GM23338 (cell line): ENCODE measurements at regions not wholly inside any gene's neighbourhood (a gene's known extent, or its start where the extent isn't known, plus 50 kb on each side); places are given as distances from the start of the nearest gene placed in this dataset.

Experiments used
- ATAC-seq: fragments of 200-7000 bp; cut with Tn5 transposase; 3 replicates; pipeline ENCODE4 v1.9.1; 2020
- DNase-seq: peaks from one replicate; pipeline ENCODE4 v3.0.0-alpha.2; 2015; ENCODE audit warnings: low spot score
- H2AFZ ChIP-seq: fragments of 200-600 bp; sonication (generic); 2 replicates; pipeline ENCODE4 v1.8.0; 2016; ENCODE audit warnings: antibody characterized with exemption, mild to moderate bottlenecking, moderate library complexity
- H3F3A ChIP-seq: fragments of 200-600 bp; sonication (generic); replicated peaks from 2 replicates; pipeline ENCODE4 v1.8.0; 2017; ENCODE audit warnings: antibody characterized with exemption, mixed run types, low read depth
- H3K27ac ChIP-seq: fragments of 200-600 bp; sonication (generic); 2 replicates; pipeline ENCODE4 v1.6.1; 2016; ENCODE audit warnings: low read depth
- H3K27me3 ChIP-seq: fragments of 200-600 bp; sonication (generic); 2 replicates; pipeline ENCODE4 v1.8.0; 2016; ENCODE audit warnings: mild to moderate bottlenecking, mixed run types, moderate library complexity; ENCODE audit not compliant: insufficient read depth
- H3K36me3 ChIP-seq: fragments of 200-600 bp; sonication (generic); 2 replicates; pipeline ENCODE4 v1.8.0; 2016; ENCODE audit warnings: mild to moderate bottlenecking; ENCODE audit not compliant: insufficient read depth
- H3K4me1 ChIP-seq: fragments of 200-600 bp; sonication (generic); 2 replicates; pipeline ENCODE4 v1.8.0; 2016; ENCODE audit warnings: mild to moderate bottlenecking, moderate library complexity; ENCODE audit not compliant: insufficient read depth
- H3K4me2 ChIP-seq: fragments of 200-600 bp; sonication (generic); 2 replicates; pipeline ENCODE4 v1.7.1; 2017; ENCODE audit warnings: mixed run types
- H3K4me3 ChIP-seq: fragments of 200-600 bp; sonication (generic); 2 replicates; pipeline ENCODE4 v1.6.1; 2016; ENCODE audit warnings: mixed run types
- H3K79me2 ChIP-seq: fragments of 200-600 bp; sonication (generic); replicated peaks from 2 replicates; pipeline ENCODE4 v1.8.0; 2017; ENCODE audit warnings: mild to moderate bottlenecking; ENCODE audit not compliant: insufficient read depth
- H3K9me2 ChIP-seq: fragments of 200-600 bp; sonication (generic); 2 replicates; pipeline ENCODE4 v1.8.0; 2017; ENCODE audit not compliant: insufficient read depth
- H4K20me1 ChIP-seq: fragments of 200-600 bp; sonication (generic); replicated peaks from 2 replicates; pipeline ENCODE4 v1.8.0; 2017; ENCODE audit warnings: mild to moderate bottlenecking; ENCODE audit not compliant: insufficient read depth
- H3K27ac Mint-ChIP-seq: 2 replicates; pipeline ENCODE4 v1.8.0; 2020; ENCODE audit warnings: inconsistent platforms, mild to moderate bottlenecking, moderate library complexity, mixed read lengths
- H3K27me3 Mint-ChIP-seq: 3 replicates; pipeline ENCODE4 v1.8.0; 2022; ENCODE audit warnings: low read depth, mild to moderate bottlenecking, moderate library complexity, mixed read lengths, inconsistent platforms; ENCODE audit not compliant: insufficient read depth, poor library complexity
- H3K36me3 Mint-ChIP-seq: 3 replicates; pipeline ENCODE4 v1.8.0; 2021; ENCODE audit warnings: low read depth, mild to moderate bottlenecking, inconsistent platforms, moderate library complexity, mixed read lengths
- H3K4me1 Mint-ChIP-seq: 3 replicates; pipeline ENCODE4 v1.8.0; 2020; ENCODE audit warnings: mild to moderate bottlenecking, inconsistent platforms, mixed read lengths
- H3K4me3 Mint-ChIP-seq: 3 replicates; pipeline ENCODE4 v1.8.0; 2021; ENCODE audit warnings: moderate library complexity, mild to moderate bottlenecking, inconsistent platforms, mixed read lengths
- H3K9me3 Mint-ChIP-seq: 3 replicates; pipeline ENCODE4 v1.8.0; 2020; ENCODE audit warnings: moderate library complexity, mild to moderate bottlenecking, inconsistent platforms, mixed read lengths
- CREB1 ChIP-seq: fragments of 250-450 bp; sonication (Bioruptor Pico); IDR thresholded peaks from 2 replicates; pipeline ENCODE4 v1.5.0; 2020; ENCODE audit warnings: low read depth, mild to moderate bottlenecking, moderate library complexity
- EZH2 ChIP-seq: fragments of 200-600 bp; sonication (generic); IDR thresholded peaks from one replicate; pipeline ENCODE4 v1.8.0; 2017; ENCODE audit warnings: antibody characterized with exemption, mild to moderate bottlenecking, low read depth; ENCODE audit not compliant: unreplicated experiment
- EZH2phosphoT487 ChIP-seq: fragments of 200-600 bp; sonication (generic); IDR thresholded peaks from one replicate; pipeline ENCODE4 v1.8.1; 2018; ENCODE audit warnings: antibody characterized with exemption; ENCODE audit not compliant: unreplicated experiment
- JUNB ChIP-seq: IDR thresholded peaks from one replicate; pipeline ENCODE4 v1.6.1; 2016; ENCODE audit warnings: antibody characterized with exemption; ENCODE audit not compliant: unreplicated experiment
- NANOG ChIP-seq: IDR thresholded peaks from 2 replicates; pipeline ENCODE4 v1.6.1; 2016; ENCODE audit warnings: antibody characterized with exemption, borderline replicate concordance
- POLR2AphosphoS5 ChIP-seq: IDR thresholded peaks from 2 replicates; pipeline ENCODE4 v1.6.1; 2016; ENCODE audit warnings: antibody characterized with exemption, low read depth
- STAT1 ChIP-seq: IDR thresholded peaks from one replicate; pipeline ENCODE4 v1.6.1; 2016; ENCODE audit warnings: antibody characterized with exemption; ENCODE audit not compliant: unreplicated experiment
- ZNF114 ChIP-seq: fragments of 250-450 bp; sonication (Bioruptor Pico); IDR thresholded peaks from 2 replicates; pipeline ENCODE4 v1.5.0; 2020; ENCODE audit warnings: mild to moderate bottlenecking, moderate library complexity
- ZNF331 ChIP-seq: fragments of 250-450 bp; sonication (Bioruptor Pico); IDR thresholded peaks from 2 replicates; pipeline ENCODE4 v1.5.0; 2020; ENCODE audit warnings: low read depth, mild to moderate bottlenecking, moderate library complexity
- TF ChIP-seq, protein P1 (sequence below): IDR thresholded peaks from 2 replicates; pipeline ENCODE4 v1.6.1; 2016; ENCODE audit warnings: antibody characterized with exemption
- TF ChIP-seq, protein P2 (sequence below): fragments of 250-450 bp; sonication (Bioruptor Pico); IDR thresholded peaks from 2 replicates; pipeline ENCODE4 v1.5.0; 2020; ENCODE audit warnings: mild to moderate bottlenecking, moderate library complexity
- TF ChIP-seq, protein P3 (sequence below): IDR thresholded peaks from one replicate; pipeline ENCODE4 v1.6.1; 2018; ENCODE audit warnings: antibody characterized with exemption; ENCODE audit not compliant: unreplicated experiment
- TF ChIP-seq, protein P4 (sequence below), 2 experiments: fragments of 200-600 bp in 1 of 2; sonication (generic) in 1 of 2; conservative IDR thresholded peaks; 2 replicates each; pipeline versions ENCODE4 v1.5.1 to v1.6.1; 2016 to 2017; ENCODE audit warnings: antibody characterized with exemption in 2 of 2, low read depth in 2 of 2, mild to moderate bottlenecking in 2 of 2, moderate library complexity in 1 of 2

DNA sequence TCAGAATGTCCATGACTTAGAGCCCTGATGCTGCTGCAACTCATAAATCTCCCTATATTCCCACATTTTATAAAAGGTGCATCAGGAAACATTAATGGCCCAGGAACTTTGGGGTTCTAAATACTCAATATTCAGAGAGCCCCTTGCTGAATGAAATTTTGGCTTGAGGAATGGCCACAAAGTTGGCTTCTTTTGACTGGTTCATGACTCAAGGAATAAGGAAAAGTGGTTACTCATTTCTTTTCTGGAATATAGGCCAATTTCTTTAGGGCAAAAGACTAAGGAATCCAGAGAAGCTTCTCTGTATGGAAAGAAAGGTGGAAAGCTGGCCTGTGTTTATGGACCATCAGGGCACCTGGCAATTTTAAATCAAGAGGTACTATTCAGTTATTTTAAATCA, 308.9 kb upstream of the NT5C1B start:
- Histone ChIP-seq H3F3A (no peaks in the 10 kb centered on the region), H3K36me3 (no peaks in the 10 kb centered on the region), H3K27me3 (no peaks in the 10 kb centered on the region), H3K4me2 (no peak overlapping the region), H4K20me1 (no peaks in the 10 kb centered on the region), H3K27ac (no peak overlapping the region), H3K79me2 (no peaks in the 10 kb centered on the region), H3K9me2 (no peaks in the 10 kb centered on the region), H3K4me3 (no peak overlapping the region), H2AFZ (no peak overlapping the region), H3K4me1 (no peaks in the 10 kb centered on the region)
- Mint-ChIP-seq H3K4me3 (no peak overlapping the region), H3K9me3 (no peaks in the 10 kb centered on the region), H3K36me3 (no peaks in the 10 kb centered on the region), H3K27me3 (peaks cover 2% of the 10 kb centered on the region), H3K4me1 (no peaks in the 10 kb centered on the region), H3K27ac (no peak overlapping the region)
- DNase-seq (no peak), ATAC-seq (no peak)
- TF ChIP-seq ZNF114 (CRISPR knock-in tag) (no peak), EZH2 (no peak), EZH2phosphoT487 (no peak), NANOG (no peak), POLR2AphosphoS5 (no peak), STAT1 (no peak), JUNB (no peak), CREB1 (CRISPR knock-in tag) (no peak), ZNF331 (no peak)
- TF ChIP-seq, protein P1, sequence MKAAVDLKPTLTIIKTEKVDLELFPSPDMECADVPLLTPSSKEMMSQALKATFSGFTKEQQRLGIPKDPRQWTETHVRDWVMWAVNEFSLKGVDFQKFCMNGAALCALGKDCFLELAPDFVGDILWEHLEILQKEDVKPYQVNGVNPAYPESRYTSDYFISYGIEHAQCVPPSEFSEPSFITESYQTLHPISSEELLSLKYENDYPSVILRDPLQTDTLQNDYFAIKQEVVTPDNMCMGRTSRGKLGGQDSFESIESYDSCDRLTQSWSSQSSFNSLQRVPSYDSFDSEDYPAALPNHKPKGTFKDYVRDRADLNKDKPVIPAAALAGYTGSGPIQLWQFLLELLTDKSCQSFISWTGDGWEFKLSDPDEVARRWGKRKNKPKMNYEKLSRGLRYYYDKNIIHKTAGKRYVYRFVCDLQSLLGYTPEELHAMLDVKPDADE = no peak
- TF ChIP-seq, protein P2, sequence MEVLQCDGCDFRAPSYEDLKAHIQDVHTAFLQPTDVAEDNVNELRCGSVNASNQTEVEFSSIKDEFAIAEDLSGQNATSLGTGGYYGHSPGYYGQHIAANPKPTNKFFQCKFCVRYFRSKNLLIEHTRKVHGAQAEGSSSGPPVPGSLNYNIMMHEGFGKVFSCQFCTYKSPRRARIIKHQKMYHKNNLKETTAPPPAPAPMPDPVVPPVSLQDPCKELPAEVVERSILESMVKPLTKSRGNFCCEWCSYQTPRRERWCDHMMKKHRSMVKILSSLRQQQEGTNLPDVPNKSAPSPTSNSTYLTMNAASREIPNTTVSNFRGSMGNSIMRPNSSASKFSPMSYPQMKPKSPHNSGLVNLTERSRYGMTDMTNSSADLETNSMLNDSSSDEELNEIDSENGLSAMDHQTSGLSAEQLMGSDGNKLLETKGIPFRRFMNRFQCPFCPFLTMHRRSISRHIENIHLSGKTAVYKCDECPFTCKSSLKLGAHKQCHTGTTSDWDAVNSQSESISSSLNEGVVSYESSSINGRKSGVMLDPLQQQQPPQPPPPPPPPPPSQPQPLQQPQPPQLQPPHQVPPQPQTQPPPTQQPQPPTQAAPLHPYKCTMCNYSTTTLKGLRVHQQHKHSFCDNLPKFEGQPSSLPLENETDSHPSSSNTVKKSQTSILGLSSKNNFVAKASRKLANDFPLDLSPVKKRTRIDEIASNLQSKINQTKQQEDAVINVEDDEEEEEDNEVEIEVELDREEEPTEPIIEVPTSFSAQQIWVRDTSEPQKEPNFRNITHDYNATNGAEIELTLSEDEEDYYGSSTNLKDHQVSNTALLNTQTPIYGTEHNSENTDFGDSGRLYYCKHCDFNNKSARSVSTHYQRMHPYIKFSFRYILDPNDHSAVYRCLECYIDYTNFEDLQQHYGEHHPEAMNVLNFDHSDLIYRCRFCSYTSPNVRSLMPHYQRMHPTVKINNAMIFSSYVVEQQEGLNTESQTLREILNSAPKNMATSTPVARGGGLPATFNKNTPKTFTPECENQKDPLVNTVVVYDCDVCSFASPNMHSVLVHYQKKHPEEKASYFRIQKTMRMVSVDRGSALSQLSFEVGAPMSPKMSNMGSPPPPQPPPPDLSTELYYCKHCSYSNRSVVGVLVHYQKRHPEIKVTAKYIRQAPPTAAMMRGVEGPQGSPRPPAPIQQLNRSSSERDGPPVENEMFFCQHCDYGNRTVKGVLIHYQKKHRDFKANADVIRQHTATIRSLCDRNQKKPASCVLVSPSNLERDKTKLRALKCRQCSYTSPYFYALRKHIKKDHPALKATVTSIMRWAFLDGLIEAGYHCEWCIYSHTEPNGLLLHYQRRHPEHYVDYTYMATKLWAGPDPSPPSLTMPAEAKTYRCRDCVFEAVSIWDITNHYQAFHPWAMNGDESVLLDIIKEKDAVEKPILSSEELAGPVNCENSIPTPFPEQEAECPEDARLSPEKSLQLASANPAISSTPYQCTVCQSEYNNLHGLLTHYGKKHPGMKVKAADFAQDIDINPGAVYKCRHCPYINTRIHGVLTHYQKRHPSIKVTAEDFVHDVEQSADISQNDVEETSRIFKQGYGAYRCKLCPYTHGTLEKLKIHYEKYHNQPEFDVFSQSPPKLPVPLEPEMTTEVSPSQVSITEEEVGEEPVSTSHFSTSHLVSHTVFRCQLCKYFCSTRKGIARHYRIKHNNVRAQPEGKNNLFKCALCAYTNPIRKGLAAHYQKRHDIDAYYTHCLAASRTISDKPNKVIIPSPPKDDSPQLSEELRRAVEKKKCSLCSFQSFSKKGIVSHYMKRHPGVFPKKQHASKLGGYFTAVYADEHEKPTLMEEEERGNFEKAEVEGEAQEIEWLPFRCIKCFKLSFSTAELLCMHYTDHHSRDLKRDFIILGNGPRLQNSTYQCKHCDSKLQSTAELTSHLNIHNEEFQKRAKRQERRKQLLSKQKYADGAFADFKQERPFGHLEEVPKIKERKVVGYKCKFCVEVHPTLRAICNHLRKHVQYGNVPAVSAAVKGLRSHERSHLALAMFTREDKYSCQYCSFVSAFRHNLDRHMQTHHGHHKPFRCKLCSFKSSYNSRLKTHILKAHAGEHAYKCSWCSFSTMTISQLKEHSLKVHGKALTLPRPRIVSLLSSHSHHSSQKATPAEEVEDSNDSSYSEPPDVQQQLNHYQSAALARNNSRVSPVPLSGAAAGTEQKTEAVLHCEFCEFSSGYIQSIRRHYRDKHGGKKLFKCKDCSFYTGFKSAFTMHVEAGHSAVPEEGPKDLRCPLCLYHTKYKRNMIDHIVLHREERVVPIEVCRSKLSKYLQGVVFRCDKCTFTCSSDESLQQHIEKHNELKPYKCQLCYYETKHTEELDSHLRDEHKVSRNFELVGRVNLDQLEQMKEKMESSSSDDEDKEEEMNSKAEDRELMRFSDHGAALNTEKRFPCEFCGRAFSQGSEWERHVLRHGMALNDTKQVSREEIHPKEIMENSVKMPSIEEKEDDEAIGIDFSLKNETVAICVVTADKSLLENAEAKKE (CRISPR knock-in tag) = no peak
- TF ChIP-seq, protein P3, sequence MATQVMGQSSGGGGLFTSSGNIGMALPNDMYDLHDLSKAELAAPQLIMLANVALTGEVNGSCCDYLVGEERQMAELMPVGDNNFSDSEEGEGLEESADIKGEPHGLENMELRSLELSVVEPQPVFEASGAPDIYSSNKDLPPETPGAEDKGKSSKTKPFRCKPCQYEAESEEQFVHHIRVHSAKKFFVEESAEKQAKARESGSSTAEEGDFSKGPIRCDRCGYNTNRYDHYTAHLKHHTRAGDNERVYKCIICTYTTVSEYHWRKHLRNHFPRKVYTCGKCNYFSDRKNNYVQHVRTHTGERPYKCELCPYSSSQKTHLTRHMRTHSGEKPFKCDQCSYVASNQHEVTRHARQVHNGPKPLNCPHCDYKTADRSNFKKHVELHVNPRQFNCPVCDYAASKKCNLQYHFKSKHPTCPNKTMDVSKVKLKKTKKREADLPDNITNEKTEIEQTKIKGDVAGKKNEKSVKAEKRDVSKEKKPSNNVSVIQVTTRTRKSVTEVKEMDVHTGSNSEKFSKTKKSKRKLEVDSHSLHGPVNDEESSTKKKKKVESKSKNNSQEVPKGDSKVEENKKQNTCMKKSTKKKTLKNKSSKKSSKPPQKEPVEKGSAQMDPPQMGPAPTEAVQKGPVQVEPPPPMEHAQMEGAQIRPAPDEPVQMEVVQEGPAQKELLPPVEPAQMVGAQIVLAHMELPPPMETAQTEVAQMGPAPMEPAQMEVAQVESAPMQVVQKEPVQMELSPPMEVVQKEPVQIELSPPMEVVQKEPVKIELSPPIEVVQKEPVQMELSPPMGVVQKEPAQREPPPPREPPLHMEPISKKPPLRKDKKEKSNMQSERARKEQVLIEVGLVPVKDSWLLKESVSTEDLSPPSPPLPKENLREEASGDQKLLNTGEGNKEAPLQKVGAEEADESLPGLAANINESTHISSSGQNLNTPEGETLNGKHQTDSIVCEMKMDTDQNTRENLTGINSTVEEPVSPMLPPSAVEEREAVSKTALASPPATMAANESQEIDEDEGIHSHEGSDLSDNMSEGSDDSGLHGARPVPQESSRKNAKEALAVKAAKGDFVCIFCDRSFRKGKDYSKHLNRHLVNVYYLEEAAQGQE = no peak
- TF ChIP-seq, protein P4, sequence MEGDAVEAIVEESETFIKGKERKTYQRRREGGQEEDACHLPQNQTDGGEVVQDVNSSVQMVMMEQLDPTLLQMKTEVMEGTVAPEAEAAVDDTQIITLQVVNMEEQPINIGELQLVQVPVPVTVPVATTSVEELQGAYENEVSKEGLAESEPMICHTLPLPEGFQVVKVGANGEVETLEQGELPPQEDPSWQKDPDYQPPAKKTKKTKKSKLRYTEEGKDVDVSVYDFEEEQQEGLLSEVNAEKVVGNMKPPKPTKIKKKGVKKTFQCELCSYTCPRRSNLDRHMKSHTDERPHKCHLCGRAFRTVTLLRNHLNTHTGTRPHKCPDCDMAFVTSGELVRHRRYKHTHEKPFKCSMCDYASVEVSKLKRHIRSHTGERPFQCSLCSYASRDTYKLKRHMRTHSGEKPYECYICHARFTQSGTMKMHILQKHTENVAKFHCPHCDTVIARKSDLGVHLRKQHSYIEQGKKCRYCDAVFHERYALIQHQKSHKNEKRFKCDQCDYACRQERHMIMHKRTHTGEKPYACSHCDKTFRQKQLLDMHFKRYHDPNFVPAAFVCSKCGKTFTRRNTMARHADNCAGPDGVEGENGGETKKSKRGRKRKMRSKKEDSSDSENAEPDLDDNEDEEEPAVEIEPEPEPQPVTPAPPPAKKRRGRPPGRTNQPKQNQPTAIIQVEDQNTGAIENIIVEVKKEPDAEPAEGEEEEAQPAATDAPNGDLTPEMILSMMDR (conservative IDR thresholded peaks at IDR 0.05; ENCODE audit: low read depth in 2 of 2) = no peak
